ENCODE measurements at regions not wholly inside any gene's neighbourhood (a gene's known extent, or its start where the extent isn't known, plus 50 kb on each side); places are given as distances from the start of the nearest gene placed in this dataset.
A peak's percentile ranks its signal among the peaks of the same experiment; 100 is the strongest.

DNA sequence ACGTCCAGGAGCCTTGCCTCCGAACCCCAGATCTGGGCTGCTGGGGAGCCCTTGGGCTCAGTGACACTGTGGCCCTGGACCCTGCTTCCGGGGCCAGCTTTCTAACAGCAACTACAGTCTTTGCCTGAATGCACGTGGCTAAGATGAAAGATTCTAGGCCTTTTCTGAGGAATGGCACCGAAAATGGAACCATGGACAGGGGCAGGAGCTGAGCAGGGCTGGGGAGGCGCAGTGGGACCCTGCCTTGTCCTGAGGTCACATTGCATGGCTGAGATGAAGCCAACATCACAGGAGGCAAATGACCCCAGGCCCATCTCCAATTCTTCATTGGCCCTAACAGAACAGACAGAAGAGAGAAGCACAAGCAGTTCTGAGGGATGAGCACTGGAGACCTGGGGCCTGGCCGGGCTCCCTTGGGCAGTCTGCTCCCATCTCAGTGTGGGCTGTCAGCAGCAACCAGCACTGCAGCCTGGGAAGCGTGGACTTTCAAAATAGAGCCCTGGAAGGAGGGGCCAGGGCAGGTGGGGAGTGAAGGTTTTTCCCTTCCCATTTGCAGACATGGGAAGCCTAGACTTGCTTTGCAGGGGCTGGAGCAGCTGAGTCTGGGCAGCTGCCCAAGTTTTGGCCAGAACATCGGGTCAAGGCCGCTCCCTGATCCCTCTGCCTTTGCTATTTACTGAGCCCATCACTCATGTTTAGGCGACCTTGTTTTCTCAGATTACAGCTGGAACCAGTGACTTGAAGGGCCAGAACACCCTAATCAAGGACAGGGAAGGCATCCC is 114.4 kb upstream of the TCERG1L start:
- no peak for DNase-seq (ENCODE audit: low spot score)

DNA sequence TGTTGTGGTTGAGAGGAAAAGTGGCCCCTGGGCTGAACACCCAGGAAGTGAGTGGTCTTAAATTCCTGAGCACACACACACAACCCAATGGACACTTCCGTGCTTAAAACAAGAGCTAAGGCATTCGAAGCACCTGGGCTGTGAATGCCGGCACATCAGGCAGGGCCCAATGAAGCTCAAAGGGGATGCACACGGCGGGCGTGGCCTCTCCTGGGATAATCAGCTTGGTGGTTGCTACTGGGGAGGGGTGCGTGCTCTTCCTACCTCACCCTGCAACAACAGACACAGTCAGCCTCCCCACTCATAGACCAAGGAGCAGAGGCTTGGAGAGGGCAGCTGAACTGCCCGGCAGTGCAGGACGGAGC is 115.0 kb upstream of the TCERG1L start:
- no peak for DNase-seq (ENCODE audit: low spot score)

DNA sequence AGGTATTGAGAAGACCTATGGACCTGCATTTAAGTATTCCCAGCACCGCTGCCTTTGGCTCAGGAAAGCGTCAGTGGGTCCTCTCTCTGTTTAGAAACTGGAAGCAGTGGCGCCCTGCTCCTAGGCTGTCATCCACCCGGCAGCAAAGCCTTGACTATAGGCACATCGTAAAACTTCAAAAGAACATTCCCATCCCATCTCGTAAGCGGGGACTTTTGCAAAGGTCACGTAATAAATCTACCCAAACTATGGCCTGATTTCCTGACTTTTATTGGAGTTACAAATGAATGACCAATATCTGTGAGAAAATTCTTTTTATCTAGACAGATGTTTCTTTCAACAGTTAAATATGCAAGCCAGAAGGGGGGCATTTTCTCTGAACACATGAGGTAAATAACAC is 115.8 kb upstream of the TCERG1L start:
- DNase-seq (ENCODE audit: low spot score), result no peak

DNA sequence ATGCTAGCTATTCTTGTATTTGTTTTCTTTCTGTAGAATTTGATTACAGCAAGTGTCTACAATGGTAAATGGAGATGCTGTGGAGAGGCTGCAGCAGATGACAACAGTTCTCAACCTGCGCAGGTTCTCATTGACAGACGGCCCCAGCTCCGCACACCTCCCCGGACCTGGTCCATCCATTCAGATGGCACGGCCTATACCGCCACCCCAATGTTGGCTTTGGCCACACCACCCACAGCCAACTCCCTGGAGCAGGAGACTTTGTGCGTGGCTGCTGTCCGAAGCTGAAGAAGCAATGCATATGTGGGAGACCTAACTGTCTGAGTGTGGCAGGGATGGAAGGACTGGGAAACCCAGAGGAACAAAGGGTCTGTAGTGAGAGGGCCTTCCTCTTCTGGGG is 116.4 kb upstream of the TCERG1L start:
- no peak for DNase-seq (ENCODE audit: low spot score)

DNA sequence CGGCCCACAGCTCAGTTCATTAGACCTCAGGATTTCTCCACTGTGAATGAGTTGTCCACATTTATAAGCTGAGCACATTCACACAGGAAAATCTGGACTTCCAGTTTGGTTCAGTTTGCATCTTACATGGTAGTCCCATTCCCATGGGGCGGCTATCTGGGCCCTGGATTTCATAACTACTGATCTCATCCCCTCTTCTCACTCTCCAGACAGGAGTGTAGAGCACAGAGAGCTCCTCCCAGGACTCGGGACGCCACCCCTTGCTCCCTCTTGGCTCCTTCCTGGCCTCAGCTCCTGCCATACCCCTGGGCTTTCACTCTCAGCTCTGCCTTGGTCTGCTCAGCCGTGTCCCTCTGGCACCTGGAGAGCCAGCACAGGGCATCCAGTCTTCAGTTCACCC is 117.6 kb upstream of the TCERG1L start:
- DNase-seq (ENCODE audit: low spot score), result no peak

DNA sequence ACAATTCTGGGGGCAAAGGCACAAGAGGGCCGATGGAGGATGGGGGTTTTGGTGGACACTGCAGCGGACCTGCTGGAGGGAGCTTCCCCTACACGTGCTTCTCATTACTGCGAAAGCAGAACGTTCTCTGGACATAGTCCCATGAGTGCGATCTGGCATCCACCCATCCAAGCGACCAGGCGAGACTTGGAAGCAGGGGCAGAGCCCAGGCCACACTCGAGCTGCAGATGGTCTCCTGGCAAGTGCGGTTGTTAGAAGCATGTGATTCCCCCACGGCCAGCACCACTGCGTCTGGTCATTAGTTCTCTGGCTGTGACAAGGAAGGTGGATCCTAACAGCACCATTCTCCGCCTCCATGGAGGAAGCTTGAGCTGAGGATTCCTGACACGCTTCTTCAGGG is 118.4 kb upstream of the TCERG1L start:
- no peak for DNase-seq (ENCODE audit: low spot score)

DNA sequence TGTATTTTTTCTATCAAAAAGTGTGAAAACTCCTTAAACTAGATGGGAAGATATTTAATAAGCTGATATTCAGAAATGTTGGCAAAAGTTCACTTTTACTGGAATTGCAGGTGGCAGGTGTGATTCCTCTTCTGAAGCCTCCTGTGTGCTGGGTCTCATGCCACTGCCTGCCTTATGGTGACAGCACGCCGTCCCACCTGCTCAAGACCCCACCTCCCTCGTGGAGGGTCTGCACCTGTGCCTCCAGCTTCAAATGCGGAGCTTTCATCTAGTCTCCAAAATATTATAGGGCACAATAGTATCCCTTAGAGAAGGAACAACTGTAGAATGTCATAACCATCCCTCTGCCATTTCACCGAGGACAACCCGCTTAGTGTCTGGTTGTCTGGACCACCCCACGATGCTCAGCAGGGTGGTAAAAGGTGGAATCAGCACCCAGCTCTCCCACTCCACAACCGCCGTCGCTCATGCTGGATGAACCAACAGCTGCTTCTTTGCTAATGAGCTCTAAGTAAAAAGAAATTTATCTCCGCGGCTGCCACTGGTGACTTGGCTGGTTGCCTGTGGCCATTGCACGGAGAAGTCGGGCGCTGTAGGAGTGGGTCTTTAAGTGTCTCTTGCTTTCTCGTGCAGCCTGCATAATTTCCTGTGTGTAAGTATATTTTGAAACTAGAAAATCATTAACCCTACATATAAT is 119.3 kb upstream of the TCERG1L start:
- DNase-seq (ENCODE audit: low spot score), result no peak

DNA sequence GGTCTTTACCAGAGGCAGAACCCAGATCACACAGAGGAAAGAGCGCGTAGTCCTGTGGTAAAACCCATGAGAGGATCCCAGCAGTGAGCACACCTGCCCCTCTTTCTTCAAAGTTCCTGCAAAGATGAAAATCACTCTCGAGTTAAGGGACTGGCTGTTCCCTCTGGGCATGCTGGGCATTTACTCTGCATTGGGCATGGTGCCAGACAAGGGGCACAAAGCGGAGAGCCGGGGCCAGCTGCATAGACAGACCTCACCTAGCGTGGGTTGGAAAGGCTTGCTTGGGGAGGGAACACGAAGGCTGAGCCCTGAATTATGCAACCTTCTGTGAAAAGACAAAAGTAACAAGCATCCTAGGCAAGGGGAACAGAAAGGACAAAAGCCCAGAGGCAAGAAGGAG is 120.0 kb upstream of the TCERG1L start:
- no peak for DNase-seq (ENCODE audit: low spot score)

DNA sequence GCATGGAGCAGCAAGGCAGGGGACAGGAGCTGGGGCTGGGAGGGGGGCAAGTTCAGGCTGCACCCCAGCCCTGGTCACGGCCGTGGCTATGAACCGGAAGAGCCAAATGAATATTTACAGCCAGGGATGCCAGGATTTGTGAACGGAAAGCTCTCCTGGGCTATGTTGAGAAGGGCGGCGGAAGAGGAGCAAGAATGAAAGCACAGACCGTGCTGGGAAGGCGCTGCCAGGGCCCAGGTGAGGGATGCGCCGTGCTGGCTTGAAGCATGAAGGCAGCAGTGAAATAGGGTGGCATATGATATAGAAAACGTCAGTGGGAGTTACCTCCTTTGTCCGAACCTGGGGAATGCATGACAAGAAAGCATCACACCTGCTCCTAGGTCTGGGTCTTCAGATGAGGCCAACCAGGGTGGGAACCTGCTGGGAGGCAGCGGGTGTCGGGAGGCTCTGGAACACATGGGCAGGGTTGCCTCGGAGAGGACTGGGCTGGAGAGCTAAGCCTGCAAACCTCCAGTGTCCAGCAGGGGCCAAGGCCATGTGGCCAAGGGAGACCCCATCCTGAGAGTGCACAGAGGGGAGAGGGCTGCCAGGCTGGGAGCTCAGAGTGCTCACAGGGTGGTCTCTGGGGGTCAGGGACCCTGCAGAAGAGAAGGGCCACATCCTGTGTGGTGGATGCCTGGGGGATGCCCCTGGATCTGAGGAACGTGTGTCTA is 120.6 kb upstream of the TCERG1L start:
- DNase-seq (ENCODE audit: low spot score), result no peak

DNA sequence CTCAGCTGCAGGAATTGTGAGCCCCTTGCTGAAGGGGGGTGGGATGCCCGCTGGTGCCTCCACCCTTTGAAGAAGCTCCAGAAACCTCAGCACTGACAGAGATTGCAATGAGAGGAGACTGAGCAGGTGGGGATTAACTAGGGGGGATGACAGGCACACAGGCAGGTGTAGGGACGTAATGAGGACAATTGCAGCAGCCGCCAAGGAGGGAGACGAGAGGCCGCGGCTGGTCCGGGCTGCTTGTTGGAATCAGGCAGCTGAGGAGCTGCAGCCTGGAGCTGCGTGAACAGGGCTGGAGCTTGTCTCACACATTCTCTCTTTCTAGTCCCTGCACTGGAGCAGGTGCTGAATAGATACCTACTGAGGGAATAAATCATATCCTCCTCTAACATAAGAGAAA is 122.0 kb upstream of the TCERG1L start:
- DNase-seq (ENCODE audit: low spot score), result no peak

DNA sequence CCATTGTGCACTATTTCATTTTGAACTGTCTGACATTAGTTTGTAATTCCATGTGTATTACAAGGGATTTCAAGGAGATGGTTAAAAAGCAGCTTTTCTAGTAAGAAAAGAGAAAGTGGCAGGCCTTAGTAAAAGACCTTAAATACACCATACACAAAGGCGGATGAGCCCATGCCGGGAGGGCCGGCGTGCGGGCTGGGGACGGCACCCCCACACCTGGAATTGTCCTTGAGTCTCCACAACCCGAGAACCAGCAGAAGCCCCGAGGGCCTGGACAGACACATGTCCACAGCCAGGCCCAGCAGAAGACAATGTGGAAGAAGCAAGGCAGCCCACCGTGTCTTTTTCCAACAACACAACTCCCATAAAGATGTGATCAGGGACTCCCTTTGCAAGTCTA is 123.7 kb upstream of the TCERG1L start:
- DNase-seq (ENCODE audit: low spot score), result no peak

DNA sequence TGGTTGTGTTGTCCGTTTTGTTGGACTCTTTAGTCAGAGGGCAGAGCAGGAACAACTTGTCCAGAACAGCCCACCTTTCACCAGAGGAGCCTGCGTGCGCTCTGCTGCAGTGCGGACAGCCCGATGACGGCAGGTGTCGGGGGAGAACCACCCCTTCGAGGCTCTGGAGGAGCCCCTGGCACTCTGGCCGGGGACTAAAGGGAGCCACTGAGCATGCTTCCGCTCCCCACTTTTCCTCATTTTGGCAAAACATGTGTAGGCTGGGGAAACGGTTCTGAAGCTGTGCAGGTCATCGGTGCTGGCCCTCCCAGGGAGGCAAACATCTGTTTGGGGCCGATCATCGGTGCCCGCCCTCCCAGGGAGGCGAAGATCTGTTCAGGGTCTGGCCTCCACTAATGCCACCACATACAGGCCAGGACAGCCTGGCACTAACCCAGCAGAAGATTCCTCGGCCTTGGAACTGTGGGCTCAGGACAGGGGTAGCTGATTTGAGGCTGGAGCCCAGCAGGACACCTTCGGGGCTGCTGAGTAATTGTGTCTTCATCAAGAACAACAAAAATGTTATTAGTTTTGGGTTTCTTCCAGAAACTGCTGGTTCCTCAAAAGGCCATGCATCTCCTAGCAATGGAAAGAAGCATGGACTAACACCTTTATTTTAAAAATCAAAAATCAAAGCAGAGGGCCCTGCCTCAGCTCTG is 124.4 kb upstream of the TCERG1L start:
- DNase-seq (ENCODE audit: low spot score), result no peak

DNA sequence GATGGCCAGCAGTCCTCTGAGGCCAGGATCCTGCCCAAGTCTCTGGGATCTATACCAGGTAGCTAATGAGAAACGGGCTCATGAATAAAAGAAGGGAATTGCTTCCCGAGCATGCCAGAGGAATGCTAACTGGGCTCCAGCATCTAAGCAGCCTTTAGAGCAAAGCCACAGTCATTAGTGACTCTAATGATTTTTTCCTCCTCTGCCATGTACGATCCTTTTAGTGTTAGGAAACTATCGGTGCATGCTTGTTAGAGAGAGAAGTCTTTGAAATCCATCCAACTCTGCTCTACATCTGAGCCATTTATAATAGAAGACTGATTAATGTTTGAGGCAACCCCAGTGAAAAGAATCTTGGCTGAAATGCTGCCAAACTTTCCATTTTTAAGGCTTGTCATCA is 124.9 kb upstream of the TCERG1L start:
- peak; percentile 26 for DNase-seq (ENCODE audit: low spot score)

DNA sequence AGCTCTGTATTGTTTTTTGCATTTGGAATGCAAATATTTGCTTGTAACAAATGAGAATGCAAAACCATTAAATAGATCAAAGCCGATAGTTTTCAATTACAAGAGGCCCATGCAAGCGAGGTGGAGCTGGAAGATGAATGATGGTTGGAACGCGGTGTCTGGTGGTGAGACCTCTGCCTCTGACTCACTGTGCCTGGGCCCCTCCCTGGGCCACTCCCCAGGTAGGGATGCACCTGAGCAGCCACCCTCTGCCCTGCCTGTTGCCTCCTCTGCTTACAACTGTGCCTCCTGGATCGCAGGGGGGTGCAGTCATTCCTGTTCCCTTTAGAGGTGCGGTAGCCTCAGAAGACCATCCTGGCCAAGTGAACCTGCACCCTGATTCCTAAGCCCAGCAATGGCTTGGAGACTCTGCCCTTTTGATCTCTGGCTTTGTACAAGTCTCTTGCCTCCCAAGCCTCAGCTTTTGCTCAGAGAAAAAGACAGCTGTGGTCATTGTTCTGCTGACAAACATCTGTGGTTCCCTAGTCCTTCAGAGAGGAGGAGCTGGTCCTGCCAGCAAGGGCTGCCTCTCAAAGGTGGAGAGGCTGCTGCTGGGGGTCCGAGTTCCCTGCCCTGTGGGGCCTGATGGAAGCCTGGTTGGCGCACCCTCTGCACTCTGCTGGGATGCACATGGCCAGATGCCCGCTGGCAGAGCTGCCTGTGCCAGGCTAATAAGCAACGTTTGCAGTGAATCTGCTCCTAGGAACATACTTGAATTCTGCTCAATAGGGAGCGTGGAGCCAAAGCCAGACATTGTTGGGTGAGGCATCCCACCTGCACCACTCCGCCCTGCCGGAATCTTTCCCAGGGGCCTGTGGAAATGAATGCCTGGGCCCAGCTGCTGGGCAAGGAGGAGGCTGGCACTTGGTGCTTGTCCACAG is 126.3 kb upstream of the TCERG1L start:
- no peak for DNase-seq (ENCODE audit: low spot score)

DNA sequence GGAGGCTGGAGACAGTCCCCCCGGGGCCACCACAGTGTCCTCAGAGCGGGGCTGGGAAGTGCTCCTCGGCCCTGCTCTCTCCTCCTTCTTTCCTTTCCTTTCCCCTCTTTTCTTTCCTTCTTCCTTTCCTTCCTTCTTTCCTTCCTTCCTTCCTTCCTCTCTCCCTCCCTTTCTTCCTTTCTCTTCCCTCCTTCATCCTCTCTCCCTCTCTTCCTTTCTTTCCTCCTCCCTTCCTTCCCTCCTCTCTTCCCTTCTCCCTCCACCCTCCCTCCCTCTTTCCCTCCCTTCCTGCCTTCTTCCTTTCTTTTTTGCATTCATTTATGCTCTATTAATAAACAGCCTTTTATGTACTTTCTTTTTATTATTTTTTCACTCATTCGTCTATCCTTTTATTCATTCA is 127.1 kb upstream of the TCERG1L start:
- DNase-seq (ENCODE audit: low spot score), result no peak

DNA sequence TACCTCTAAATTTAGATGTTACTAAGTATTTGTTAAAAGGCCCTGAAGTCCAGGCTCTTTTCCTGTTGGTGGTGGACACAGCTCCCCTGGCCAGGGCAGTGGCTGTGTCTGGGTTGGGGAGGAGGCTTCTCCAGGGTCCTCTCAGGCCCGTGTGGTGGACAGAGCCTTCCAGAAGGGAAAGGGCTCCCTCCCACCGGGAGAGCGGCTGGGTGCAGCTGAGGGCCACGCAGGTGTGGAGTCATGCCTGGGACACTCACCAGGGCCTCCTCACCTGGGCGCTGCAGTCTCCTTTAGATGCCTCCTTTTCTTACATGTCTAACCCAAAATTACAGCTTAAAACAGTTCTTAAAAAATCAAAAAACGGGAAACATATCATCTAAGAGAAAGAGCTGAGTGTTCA is 128.2 kb upstream of the TCERG1L start:
- no peak for DNase-seq (ENCODE audit: low spot score)

DNA sequence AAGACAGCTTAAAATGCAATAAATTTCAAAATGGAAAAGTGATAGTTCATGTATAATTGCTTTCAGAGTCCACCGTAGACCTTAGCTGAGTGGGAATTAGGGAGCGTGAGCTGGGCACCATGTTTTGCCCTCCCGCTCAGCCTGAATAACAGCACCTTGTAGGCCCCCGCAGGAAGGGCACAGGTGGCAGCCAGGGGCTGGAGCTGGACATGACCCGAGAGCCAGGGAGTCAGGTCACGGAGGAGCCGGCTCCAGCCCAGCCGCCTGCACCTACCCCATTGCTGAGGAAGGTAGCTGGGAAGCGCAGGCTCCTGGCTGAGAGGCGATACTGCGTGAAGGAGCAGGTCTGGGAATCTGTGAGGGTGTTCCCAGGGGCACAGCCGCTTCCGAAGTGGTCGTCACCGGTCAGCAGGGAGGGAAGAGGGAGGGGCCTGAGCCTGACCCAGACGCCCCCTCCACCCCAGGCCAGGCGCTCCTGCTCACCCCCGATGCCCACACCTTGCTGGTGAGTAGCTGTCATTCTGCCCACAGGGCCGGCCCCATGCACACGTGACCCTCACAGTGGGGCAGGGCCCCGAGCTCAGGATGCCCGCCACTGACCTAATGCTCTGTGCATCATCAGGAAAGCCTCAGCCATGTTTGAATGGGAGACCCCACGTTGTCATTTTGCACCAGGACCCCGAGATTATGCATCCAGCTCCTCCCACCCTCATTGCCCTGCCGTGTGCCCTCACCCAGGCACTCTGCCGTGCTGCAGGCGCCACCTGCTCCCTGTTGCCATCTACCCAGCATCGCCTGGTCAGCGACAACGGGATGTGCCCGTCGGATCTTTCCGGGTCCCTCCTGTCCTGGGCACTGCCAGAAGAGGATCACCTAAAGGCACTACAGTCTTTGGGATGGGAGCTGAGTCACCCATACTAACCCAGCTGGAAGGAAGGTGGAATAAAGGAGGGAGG is 129.2 kb upstream of the TCERG1L start:
- no peak for DNase-seq (ENCODE audit: low spot score)

DNA sequence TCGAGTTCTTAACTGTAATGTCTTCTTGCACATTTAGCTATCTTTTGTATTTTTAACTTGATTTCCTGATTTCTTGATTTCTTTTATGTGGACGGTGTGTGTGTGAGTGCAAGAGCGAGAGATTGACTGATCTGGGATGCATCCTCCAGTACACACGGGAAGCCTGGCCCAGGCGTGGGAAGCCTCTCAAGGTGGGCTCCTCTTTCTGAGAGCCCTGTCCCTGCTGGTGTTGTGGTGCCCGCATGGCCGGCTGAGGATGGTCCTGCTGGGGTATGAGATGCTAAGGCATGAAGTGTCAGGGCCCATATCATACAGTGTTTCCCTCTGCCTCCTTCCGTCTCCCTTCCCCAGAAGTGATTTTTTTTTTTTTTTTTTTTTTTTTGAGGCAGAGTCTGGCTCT is 130.8 kb upstream of the TCERG1L start:
- no peak for DNase-seq (ENCODE audit: low spot score)

DNA sequence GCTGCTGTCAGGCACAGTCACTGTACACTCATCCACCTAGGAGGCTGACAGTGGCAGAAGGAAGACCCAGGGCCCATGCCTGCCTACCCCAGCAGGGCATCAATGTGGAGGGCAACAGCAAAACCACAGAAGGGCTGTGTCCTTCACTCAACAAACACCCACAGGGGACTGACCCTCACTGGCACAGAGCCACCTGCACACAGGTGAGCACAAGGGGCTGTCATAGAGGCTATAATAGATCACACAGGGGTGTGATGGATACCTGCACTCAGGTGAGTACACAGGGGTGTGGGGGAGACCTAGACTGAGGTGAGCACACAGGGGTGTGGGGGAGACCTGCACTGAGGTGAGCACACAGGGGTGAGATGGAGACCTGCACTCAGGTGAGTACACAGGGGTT is 132.8 kb upstream of the TCERG1L start:
- no peak for DNase-seq (ENCODE audit: low spot score)

DNA sequence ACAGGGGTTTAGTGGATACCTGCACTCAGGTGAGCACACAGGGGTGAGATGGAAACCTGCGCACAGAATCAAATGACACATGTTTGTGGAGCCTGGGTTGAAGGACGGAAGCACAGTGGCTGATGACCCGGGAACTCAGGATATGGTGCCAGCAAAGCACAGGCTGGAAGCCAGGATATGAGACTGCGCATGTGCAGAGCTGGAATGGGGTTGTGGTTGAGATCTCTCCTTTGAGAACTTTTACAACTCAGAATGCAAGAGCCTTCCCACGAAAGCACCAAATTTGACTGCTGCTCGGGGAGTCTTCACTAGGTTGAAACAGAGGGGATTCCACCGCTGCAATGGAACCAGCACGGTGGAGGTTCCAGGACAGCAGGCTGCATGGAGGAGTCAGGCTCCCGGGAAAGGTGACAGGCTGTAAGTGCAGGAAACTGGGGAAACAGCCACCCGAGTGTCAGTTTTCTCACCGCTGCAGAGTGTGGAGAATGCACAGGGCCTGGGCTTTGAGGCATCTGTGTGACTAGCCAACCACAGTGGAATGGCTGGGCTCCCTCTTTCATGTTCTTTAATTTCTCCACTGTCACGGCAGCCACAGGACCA is 133.4 kb upstream of the TCERG1L start:
- no peak for DNase-seq (ENCODE audit: low spot score)
